OCI-LY3 (cell line): ENCODE measurements at regions not wholly inside any gene's neighbourhood (a gene's known extent, or its start where the extent isn't known, plus 50 kb on each side); places are given as distances from the start of the nearest gene placed in this dataset.

Experiments used
- EZH2phosphoT487 ChIP-seq: fragments of 200-600 bp; shearing (Covaris generic); IDR thresholded peaks from 2 replicates; pipeline ENCODE4 v1.6.1; 2018; ENCODE audit warnings: antibody characterized with exemption, mixed run types, low read depth
- TF ChIP-seq, protein P1 (sequence below): fragments of 200-600, 300-600 bp; sonication (generic); IDR thresholded peaks from 2 replicates; pipeline ENCODE4 v1.5.1; 2014; ENCODE audit warnings: antibody characterized with exemption, low read length, low read depth

DNA sequence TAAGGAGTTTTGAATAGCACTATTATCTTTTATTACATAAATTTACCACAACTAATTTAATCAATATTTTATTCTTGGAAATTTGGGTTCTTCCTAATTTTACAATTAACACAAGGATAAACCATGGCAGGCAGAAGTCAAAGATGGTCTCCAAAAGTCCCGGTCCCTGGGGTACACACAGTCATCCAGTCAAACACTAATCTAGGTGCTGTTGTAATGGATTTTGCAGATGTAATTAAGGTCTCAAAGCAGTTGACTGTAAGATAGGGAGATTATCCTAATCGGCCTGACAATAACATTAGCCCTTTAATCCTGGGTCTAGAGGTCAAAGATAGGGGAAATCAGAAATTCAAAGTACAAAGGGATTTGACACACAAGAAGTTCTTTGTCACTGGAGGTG, 57.5 kb upstream of the HTR1A start:
- TF ChIP-seq, protein P1, sequence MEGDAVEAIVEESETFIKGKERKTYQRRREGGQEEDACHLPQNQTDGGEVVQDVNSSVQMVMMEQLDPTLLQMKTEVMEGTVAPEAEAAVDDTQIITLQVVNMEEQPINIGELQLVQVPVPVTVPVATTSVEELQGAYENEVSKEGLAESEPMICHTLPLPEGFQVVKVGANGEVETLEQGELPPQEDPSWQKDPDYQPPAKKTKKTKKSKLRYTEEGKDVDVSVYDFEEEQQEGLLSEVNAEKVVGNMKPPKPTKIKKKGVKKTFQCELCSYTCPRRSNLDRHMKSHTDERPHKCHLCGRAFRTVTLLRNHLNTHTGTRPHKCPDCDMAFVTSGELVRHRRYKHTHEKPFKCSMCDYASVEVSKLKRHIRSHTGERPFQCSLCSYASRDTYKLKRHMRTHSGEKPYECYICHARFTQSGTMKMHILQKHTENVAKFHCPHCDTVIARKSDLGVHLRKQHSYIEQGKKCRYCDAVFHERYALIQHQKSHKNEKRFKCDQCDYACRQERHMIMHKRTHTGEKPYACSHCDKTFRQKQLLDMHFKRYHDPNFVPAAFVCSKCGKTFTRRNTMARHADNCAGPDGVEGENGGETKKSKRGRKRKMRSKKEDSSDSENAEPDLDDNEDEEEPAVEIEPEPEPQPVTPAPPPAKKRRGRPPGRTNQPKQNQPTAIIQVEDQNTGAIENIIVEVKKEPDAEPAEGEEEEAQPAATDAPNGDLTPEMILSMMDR, result no peak
- TF ChIP-seq EZH2phosphoT487, result no peak
